ENCODE measurements at regions not wholly inside any gene's neighbourhood (a gene's known extent, or its start where the extent isn't known, plus 50 kb on each side); places are given as distances from the start of the nearest gene placed in this dataset.

- DNase-seq (ENCODE audit: low spot score) (no peak), ATAC-seq (no peak)
Observed at GRCh38 chr12:30874455-30875321, 51.9 kb upstream of the TSPAN11 start.

- ATAC-seq (no peak), DNase-seq (ENCODE audit: low spot score) (no peak)
Observed at GRCh38 chr12:30870491-30871265, 55.9 kb upstream of the TSPAN11 start.

GRCh38 chr12:30867415-30867814 is 59.1 kb upstream of the TSPAN11 start:
- no peak for DNase-seq (ENCODE audit: low spot score)
- no peak for ATAC-seq

- no peak for DNase-seq (ENCODE audit: low spot score)
- ATAC-seq: no peak
Observed at GRCh38 chr12:30866256-30866655, 60.3 kb upstream of the TSPAN11 start.

- no peak for ATAC-seq
- no peak for DNase-seq (ENCODE audit: low spot score)
Observed at GRCh38 chr12:30863839-30864238, 62.7 kb upstream of the TSPAN11 start.

GRCh38 chr12:30862486-30862885 is 64.1 kb upstream of the TSPAN11 start:
- peak; percentile 75 for ATAC-seq

GRCh38 chr12:30859226-30859625 is 67.3 kb upstream of the TSPAN11 start:
- no peak for DNase-seq (ENCODE audit: low spot score)
- ATAC-seq: no peak

More at GRCh38 chr12:30862486-30862885, 64.1 kb upstream of the TSPAN11 start:
- DNase-seq (ENCODE audit: low spot score): no peak

GRCh38 chr12:30858471-30858870 is 68.1 kb upstream of the TSPAN11 start:
- ATAC-seq (no peak), DNase-seq (ENCODE audit: low spot score) (no peak)

- ATAC-seq (no peak), DNase-seq (ENCODE audit: low spot score) (no peak)
Observed at GRCh38 chr12:30853561-30854133, 72.9 kb upstream of the TSPAN11 start.

- DNase-seq (ENCODE audit: low spot score) (no peak), ATAC-seq (no peak)
Observed at GRCh38 chr12:30850684-30851083, 75.9 kb upstream of the TSPAN11 start.

GRCh38 chr12:30847259-30847658 is 79.3 kb upstream of the TSPAN11 start:
- no peak for DNase-seq (ENCODE audit: low spot score)
- ATAC-seq: peak; percentile 22

GRCh38 chr12:30846776-30847175 is 79.8 kb upstream of the TSPAN11 start:
- ATAC-seq (no peak), DNase-seq (ENCODE audit: low spot score) (no peak)

GRCh38 chr12:30845676-30846075 is 80.9 kb upstream of the TSPAN11 start:
- ATAC-seq: no peak
- no peak for DNase-seq (ENCODE audit: low spot score)

- DNase-seq (ENCODE audit: low spot score) (no peak), ATAC-seq (no peak)
Observed at GRCh38 chr12:30843211-30843610, 83.3 kb upstream of the TSPAN11 start.

GRCh38 chr12:30840715-30841114 is 85.8 kb upstream of the TSPAN11 start:
- DNase-seq (ENCODE audit: low spot score) (no peak), ATAC-seq (no peak)

GRCh38 chr12:30839643-30840220 is 85.0 kb upstream of the CAPRIN2 start:
- DNase-seq (ENCODE audit: low spot score) (no peak), ATAC-seq (no peak)

- ATAC-seq (no peak), DNase-seq (ENCODE audit: low spot score) (no peak)
Observed at GRCh38 chr12:30837595-30837994, 82.8 kb upstream of the CAPRIN2 start.

- no peak for DNase-seq (ENCODE audit: low spot score)
- ATAC-seq: no peak
Observed at GRCh38 chr12:30836656-30837445, 82.1 kb upstream of the CAPRIN2 start.

- no peak for ATAC-seq
- peak; percentile 4 for DNase-seq (ENCODE audit: low spot score)
Observed at GRCh38 chr12:30835216-30835615, 80.5 kb upstream of the CAPRIN2 start.

- DNase-seq (ENCODE audit: low spot score): peak; percentile 19
- ATAC-seq: no peak
Observed at GRCh38 chr12:30830751-30831150, 76.0 kb upstream of the CAPRIN2 start.

- ATAC-seq: no peak
- peak; percentile 5 for DNase-seq (ENCODE audit: low spot score)
Observed at GRCh38 chr12:30829876-30830275, 75.1 kb upstream of the CAPRIN2 start.
